SU-DHL-6 (cell line): ENCODE measurements at regions not wholly inside any gene's neighbourhood (a gene's known extent, or its start where the extent isn't known, plus 50 kb on each side); places are given as distances from the start of the nearest gene placed in this dataset.

ENCODE experiments used
- H2AFZ ChIP-seq: fragments of 200-600 bp; sonication (generic); 2 replicates; pipeline ENCODE4 v1.6.1; 2014; ENCODE audit warnings: low read depth, mild to moderate bottlenecking, moderate library complexity, mixed read lengths, antibody characterized with exemption, low read length; ENCODE audit not compliant: severe bottlenecking
- H3F3A ChIP-seq: fragments of 200-600 bp; shearing (Covaris generic); 2 replicates; pipeline ENCODE4 v1.6.0; 2016; ENCODE audit warnings: antibody characterized with exemption, mild to moderate bottlenecking; ENCODE audit not compliant: insufficient read depth
- H3K27ac ChIP-seq: fragments of 200-600 bp; sonication (generic); 2 replicates; pipeline ENCODE4 v1.5.1; 2016; ENCODE audit warnings: low read depth, mild to moderate bottlenecking, low read length, moderate library complexity, mixed read lengths
- H3K27me3 ChIP-seq: fragments of 200-600 bp; sonication (generic), shearing (Covaris generic); 2 replicates; pipeline ENCODE4 v1.6.0; 2014; ENCODE audit warnings: mild to moderate bottlenecking, low read length
- H3K36me3 ChIP-seq: fragments of 200-600 bp; sonication (generic); 2 replicates; pipeline ENCODE4 v1.6.1; 2014; ENCODE audit warnings: mild to moderate bottlenecking, low read length, mixed read lengths
- H3K4me2 ChIP-seq: fragments of 300-600, 200-600 bp; shearing (Covaris generic), sonication (generic); 2 replicates; pipeline ENCODE4 v1.6.0; 2014; ENCODE audit warnings: low read length, low read depth, mild to moderate bottlenecking; ENCODE audit not compliant: poor library complexity, severe bottlenecking
- H3K4me3 ChIP-seq: fragments of 200-600 bp; sonication (generic); 2 replicates; pipeline ENCODE4 v1.5.1; 2014; ENCODE audit warnings: antibody characterized with exemption, low read length, mild to moderate bottlenecking, mixed read lengths; ENCODE audit not compliant: insufficient read depth, poor library complexity, severe bottlenecking
- H3K79me2 ChIP-seq: fragments of 200-600 bp; sonication (generic); 2 replicates; pipeline ENCODE4 v1.6.1; 2014; ENCODE audit warnings: mild to moderate bottlenecking, low read length, moderate library complexity; ENCODE audit not compliant: insufficient read depth
- H3K9ac ChIP-seq: fragments of 200-600 bp; sonication (generic); 2 replicates; pipeline ENCODE4 v1.7.0; 2014; ENCODE audit warnings: mild to moderate bottlenecking, low read length
- H3K9me2 ChIP-seq: fragments of 200-600 bp; sonication (generic); replicated peaks from 2 replicates; pipeline ENCODE4 v1.6.1; 2014; ENCODE audit warnings: low read length; ENCODE audit not compliant: insufficient read depth
- H3K9me3 ChIP-seq: fragments of 200-600 bp; sonication (generic); 2 replicates; pipeline ENCODE4 v1.6.1; 2014; ENCODE audit warnings: low read length, mixed read lengths; ENCODE audit not compliant: insufficient read depth
- H4K20me1 ChIP-seq: fragments of 200-600 bp; sonication (generic); 2 replicates; pipeline ENCODE4 v1.6.1; 2014; ENCODE audit warnings: low read depth, mild to moderate bottlenecking, antibody characterized with exemption, low read length, moderate library complexity, mixed read lengths
- EZH2phosphoT487 ChIP-seq: fragments of 200-600 bp; sonication (generic), shearing (Covaris generic); conservative IDR thresholded peaks from 2 replicates; pipeline ENCODE4 v1.6.1; 2018; ENCODE audit warnings: mild to moderate bottlenecking, antibody characterized with exemption, low read length, moderate library complexity, mixed read lengths
- TF ChIP-seq, protein P1 (sequence below): fragments of 200-600 bp; sonication (generic); IDR thresholded peaks from one replicate; pipeline ENCODE4 v1.5.1; 2017; ENCODE audit warnings: antibody characterized with exemption, mild to moderate bottlenecking, low read length, moderate library complexity; ENCODE audit not compliant: insufficient read depth, poor library complexity, severe bottlenecking

GRCh38 chr5:18489703-18490102 lies 855.4 kb downstream of the TAF11L14 start:
- no peaks in the 10 kb centered on the region for H3K9me2 ChIP-seq
- TF ChIP-seq, protein P1, sequence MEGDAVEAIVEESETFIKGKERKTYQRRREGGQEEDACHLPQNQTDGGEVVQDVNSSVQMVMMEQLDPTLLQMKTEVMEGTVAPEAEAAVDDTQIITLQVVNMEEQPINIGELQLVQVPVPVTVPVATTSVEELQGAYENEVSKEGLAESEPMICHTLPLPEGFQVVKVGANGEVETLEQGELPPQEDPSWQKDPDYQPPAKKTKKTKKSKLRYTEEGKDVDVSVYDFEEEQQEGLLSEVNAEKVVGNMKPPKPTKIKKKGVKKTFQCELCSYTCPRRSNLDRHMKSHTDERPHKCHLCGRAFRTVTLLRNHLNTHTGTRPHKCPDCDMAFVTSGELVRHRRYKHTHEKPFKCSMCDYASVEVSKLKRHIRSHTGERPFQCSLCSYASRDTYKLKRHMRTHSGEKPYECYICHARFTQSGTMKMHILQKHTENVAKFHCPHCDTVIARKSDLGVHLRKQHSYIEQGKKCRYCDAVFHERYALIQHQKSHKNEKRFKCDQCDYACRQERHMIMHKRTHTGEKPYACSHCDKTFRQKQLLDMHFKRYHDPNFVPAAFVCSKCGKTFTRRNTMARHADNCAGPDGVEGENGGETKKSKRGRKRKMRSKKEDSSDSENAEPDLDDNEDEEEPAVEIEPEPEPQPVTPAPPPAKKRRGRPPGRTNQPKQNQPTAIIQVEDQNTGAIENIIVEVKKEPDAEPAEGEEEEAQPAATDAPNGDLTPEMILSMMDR, result no peak
- TF ChIP-seq EZH2phosphoT487, result no peak
- no peaks in the 10 kb centered on the region for H3F3A ChIP-seq
- H3K27ac ChIP-seq, result no peak overlapping the region
- no peak overlapping the region for H2AFZ ChIP-seq
- no peaks in the 10 kb centered on the region for H3K9me3 ChIP-seq
- H4K20me1 ChIP-seq, result no peaks in the 10 kb centered on the region
- no peak overlapping the region for H3K4me3 ChIP-seq
- no peak overlapping the region for H3K4me2 ChIP-seq
- H3K27me3 ChIP-seq, result no peaks in the 10 kb centered on the region
- no peaks in the 10 kb centered on the region for H3K36me3 ChIP-seq
- no peak overlapping the region for H3K9ac ChIP-seq
- no peaks in the 10 kb centered on the region for H3K79me2 ChIP-seq

DNA sequence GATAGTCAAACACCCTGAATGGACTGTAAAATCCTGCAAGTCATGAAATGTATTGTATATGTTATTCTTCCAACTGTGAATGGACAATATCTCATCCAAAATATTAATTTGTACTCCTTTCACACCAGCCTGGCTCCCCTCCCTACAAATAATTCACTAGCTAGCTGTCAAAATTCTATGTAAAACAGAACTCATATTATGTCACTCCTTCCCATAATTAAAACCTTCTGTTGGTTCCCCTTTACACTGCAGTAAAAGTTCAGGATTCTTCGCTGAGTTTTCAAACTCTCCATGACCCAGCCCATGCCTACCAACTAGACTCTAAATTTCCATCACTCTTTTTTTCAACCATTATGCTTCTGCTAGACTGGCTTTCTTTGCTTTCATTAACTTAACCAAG lies 857.1 kb downstream of the TAF11L14 start:
- TF ChIP-seq, protein P1, result no peak
- no peak for TF ChIP-seq EZH2phosphoT487
- peaks cover 6% of the 10 kb centered on the region; the same call in 1 of the 2 replicates for H3K9me3 ChIP-seq
- H3K9me2 ChIP-seq, result no peaks in the 10 kb centered on the region
- H3K4me3 ChIP-seq, result no peak overlapping the region
- H3F3A ChIP-seq, result no peaks in the 10 kb centered on the region
- no peak overlapping the region for H2AFZ ChIP-seq
- no peak overlapping the region for H3K27ac ChIP-seq
- no peaks in the 10 kb centered on the region for H3K79me2 ChIP-seq
- no peaks in the 10 kb centered on the region for H4K20me1 ChIP-seq
- no peak overlapping the region for H3K9ac ChIP-seq
- H3K27me3 ChIP-seq, result no peaks in the 10 kb centered on the region
- no peak overlapping the region for H3K4me2 ChIP-seq
- no peaks in the 10 kb centered on the region for H3K36me3 ChIP-seq

- Histone ChIP-seq H3K36me3 (peaks cover 6% of the 10 kb centered on the region; the same call in 1 of the 2 replicates), H3K9me2 (no peaks in the 10 kb centered on the region), H3K4me2 (no peak overlapping the region), H3K9ac (no peak overlapping the region), H3K79me2 (no peaks in the 10 kb centered on the region), H3K9me3 (peaks cover 18% of the 10 kb centered on the region; the same call in 1 of the 2 replicates), H3K27me3 (no peaks in the 10 kb centered on the region), H2AFZ (peak overlapping the region; percentile 4), H3K27ac (no peak overlapping the region), H3K4me3 (no peak overlapping the region), H3F3A (no peaks in the 10 kb centered on the region), H4K20me1 (no peaks in the 10 kb centered on the region)
- TF ChIP-seq, protein P1, result no peak
- no peak for TF ChIP-seq EZH2phosphoT487
Measured at GRCh38 chr5:18495157-18495556, 860.9 kb downstream of the TAF11L14 start.
